NCI-H2196 (cell line): ENCODE measurements at regions not wholly inside any gene's neighbourhood (a gene's known extent, or its start where the extent isn't known, plus 50 kb on each side); places are given as distances from the start of the nearest gene placed in this dataset.
"Not testable (repeated sequence)": the region's sequence is repeated elsewhere in the genome, so short reads cannot be mapped to it uniquely, and the experiment has no call there.

Experiments
- DNase-seq: peaks from one replicate; lab custom pipeline; 2025; ENCODE audit not compliant: unreplicated experiment; lab: John Stamatoyannopoulos, UW

GRCh38 chr5:87756951-87757350, 344.2 kb upstream of the CCNH start:
- DNase-seq = no peak

- no peak for DNase-seq
These were observed 342.6 kb upstream of the CCNH start for GRCh38 chr5:87755360-87755759.

GRCh38 chr5:87754009-87754757, 341.5 kb upstream of the CCNH start:
- no peak for DNase-seq

- no peak for DNase-seq
These were observed 339.6 kb upstream of the CCNH start for GRCh38 chr5:87752362-87752761.

GRCh38 chr5:87751824-87752223, 339.1 kb upstream of the CCNH start:
- DNase-seq = no peak

- DNase-seq = no peak
These were observed 334.2 kb upstream of the CCNH start for GRCh38 chr5:87746891-87747377.

GRCh38 chr5:87746341-87746740, 333.6 kb upstream of the CCNH start:
- DNase-seq = no peak

- DNase-seq = no peak
These were observed 329.2 kb upstream of the CCNH start for GRCh38 chr5:87741881-87742280.

GRCh38 chr5:87735923-87736322, 323.2 kb upstream of the CCNH start:
- no peak for DNase-seq

GRCh38 chr5:87733897-87734296, 321.2 kb upstream of the CCNH start:
- no peak for DNase-seq

GRCh38 chr5:87732875-87733768, 320.4 kb upstream of the CCNH start:
- no peak for DNase-seq

- DNase-seq = no peak
These were observed 317.1 kb upstream of the CCNH start for GRCh38 chr5:87729781-87730180.

GRCh38 chr5:87722286-87722685, 309.6 kb upstream of the CCNH start:
- no peak for DNase-seq

GRCh38 chr5:87718224-87718925, 305.6 kb upstream of the CCNH start:
- not testable (repeated sequence) for DNase-seq

- no peak for DNase-seq
These were observed 305.0 kb upstream of the CCNH start for GRCh38 chr5:87717761-87718160.

- DNase-seq = no peak
These were observed 293.1 kb upstream of the CCNH start for GRCh38 chr5:87705876-87706275.

GRCh38 chr5:87686975-87687374, 274.2 kb upstream of the CCNH start:
- no peak for DNase-seq

- DNase-seq = no peak
These were observed 273.3 kb upstream of the CCNH start for GRCh38 chr5:87686018-87686417.

- no peak for DNase-seq
These were observed 261.5 kb upstream of the CCNH start for GRCh38 chr5:87674235-87674634.

- no peak for DNase-seq
These were observed 258.4 kb upstream of the CCNH start for GRCh38 chr5:87671146-87671545.

- no peak for DNase-seq
These were observed 252.4 kb upstream of the CCNH start for GRCh38 chr5:87665166-87665565.
